ENCODE measurements at regions not wholly inside any gene's neighbourhood (a gene's known extent, or its start where the extent isn't known, plus 50 kb on each side); places are given as distances from the start of the nearest gene placed in this dataset.
"Not testable (repeated sequence)": the region's sequence is repeated elsewhere in the genome, so short reads cannot be mapped to it uniquely, and the experiment has no call there.

DNA sequence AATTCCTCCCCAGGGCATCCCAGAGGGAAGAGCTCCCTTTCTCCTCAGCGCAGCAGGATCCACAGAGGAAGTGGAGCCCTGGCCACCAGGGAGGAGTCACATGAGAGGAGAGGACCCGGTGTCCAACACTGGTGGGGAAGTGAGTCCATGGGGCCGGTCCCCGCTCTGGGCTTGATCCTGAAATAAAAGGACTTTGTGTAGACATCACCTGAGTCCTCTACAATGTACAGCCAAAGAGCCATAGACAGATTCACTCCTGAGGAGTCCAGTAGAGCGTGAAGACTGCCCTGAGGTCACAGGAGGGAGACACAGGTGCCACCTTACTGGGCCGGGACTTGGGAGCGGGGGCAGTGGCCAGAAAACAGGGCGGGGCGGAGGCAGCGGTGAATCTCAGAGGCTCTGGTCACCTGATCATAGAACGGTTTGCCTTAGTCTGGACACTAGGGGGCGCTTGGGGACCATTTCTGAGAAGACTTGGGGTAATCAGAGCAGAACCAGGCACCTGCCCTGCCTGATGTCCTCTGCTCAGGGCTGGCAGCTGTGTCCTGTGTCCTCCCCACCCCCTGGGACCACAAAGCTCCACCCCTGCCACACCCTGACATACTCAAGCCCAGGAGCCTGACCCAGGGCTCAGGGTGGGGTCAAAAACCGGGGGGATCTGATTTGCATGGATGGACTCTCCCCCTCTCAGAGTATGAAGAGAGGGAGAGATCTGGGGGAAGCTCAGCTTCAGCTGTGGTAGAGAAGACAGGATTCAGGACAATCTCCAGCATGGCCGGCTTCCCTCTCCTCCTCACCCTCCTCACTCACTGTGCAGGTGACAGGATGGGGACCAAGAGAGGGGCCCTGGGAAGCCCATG lies 112.7 kb downstream of the VPREB1 start:
- Mint-ChIP-seq H3K36me3 (no peaks in the 10 kb centered on the region), H3K4me3 (no peak overlapping the region), H3K9me3 (ENCODE audit: low read depth) (no peaks in the 10 kb centered on the region), H3K4me1 (ENCODE audit: low read depth) (no peaks in the 10 kb centered on the region), H3K27ac (no peak overlapping the region), H3K27me3 (peaks cover 23% of the 10 kb centered on the region)

DNA sequence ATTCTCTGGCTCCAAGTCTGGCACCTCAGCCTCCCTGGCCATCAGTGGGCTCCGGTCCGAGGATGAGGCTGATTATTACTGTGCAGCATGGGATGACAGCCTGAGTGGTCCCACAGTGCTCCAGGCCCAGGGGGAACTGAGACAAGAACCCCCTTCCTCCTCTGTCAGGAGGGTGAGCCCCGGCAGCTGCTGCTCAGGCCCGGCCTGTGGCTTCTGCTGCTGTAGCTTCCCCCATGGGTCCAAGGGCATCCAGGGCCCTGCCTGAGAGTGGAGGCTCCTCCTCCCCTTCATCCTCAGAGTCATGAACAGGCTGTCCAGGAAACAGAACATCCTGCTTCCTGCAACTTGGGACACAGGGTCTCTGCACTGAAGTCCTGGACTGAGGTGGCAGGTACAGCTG lies 113.6 kb downstream of the VPREB1 start:
- no peaks in the 10 kb centered on the region for H3K36me3 Mint-ChIP-seq
- H3K27ac Mint-ChIP-seq = no peak overlapping the region
- H3K4me3 Mint-ChIP-seq = no peak overlapping the region
- no peaks in the 10 kb centered on the region for H3K4me1 Mint-ChIP-seq (ENCODE audit: low read depth)
- H3K9me3 Mint-ChIP-seq (ENCODE audit: low read depth) = no peaks in the 10 kb centered on the region
- peaks cover 25% of the 10 kb centered on the region for H3K27me3 Mint-ChIP-seq

DNA sequence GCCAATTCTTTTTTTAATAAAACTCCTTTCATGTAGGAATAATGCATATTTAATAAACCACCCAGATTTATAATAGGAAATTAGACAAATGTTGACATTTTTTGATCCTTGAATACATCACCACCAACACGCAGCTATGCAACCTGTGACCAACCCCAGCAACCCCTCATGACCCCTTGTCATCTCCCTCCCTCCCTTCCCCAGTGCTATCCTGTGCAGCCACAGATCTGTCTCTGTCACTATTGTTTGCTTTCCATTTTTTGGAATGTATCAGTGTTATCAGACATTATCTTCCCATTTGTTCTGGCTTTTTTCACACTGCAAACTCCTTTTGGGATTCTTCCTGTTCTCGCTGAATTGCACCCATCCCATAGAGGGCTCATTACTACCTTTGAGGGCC lies 114.1 kb downstream of the VPREB1 start:
- no peaks in the 10 kb centered on the region for H3K9me3 Mint-ChIP-seq (ENCODE audit: low read depth)

DNA sequence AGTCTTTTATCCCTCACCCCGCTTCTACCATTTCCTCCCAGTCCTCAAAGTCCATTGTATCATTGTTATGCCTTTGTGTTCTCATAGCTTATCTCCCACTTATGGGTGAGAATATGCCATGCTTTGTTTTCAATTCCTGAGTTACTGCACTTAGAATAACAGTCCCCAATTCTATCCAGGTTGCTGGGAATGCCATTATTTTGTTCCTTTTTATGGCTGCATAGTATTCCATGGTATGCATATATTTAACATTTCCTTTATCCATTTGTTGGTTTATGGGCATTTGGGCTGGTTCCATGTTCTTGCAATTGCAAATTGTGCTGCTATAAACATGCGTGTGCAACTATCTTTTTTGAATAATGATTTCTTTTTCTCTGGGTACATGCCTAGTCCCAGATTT lies 114.9 kb downstream of the VPREB1 start:
- H3K27ac Mint-ChIP-seq = no peak overlapping the region
- H3K4me1 Mint-ChIP-seq (ENCODE audit: low read depth) = no peaks in the 10 kb centered on the region
- no peaks in the 10 kb centered on the region for H3K36me3 Mint-ChIP-seq
- peaks cover 21% of the 10 kb centered on the region for H3K27me3 Mint-ChIP-seq
- H3K9me3 Mint-ChIP-seq (ENCODE audit: low read depth) = no peaks in the 10 kb centered on the region
- H3K4me3 Mint-ChIP-seq = no peak overlapping the region

More for the DNA sequence above, 114.1 kb downstream of the VPREB1 start:
- no peak overlapping the region for H3K4me3 Mint-ChIP-seq
- H3K27ac Mint-ChIP-seq = no peak overlapping the region
- no peaks in the 10 kb centered on the region for H3K4me1 Mint-ChIP-seq (ENCODE audit: low read depth)
- H3K36me3 Mint-ChIP-seq = no peaks in the 10 kb centered on the region
- H3K27me3 Mint-ChIP-seq = peaks cover 22% of the 10 kb centered on the region

DNA sequence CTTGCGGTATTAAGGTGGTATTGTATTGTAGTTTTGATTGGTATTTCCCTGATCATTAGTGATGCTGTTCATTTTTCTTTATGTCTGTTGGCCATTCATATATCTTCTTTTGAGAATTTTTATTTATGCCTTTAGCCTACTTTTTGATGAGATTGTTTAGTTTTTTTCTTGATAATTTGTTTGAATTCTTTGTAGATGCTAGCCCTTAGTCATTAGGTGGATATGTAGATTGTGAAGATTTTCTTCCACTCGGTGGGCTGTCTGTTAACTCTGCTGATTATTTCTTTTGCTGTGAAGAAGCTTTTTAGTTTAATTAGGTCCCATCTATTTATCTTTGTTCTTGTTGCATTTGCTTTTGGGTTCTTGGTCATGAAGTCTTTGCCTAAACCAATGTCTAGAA lies 115.4 kb downstream of the VPREB1 start:
- Mint-ChIP-seq H3K27me3 (peaks cover 17% of the 10 kb centered on the region), H3K9me3 (ENCODE audit: low read depth) (no peaks in the 10 kb centered on the region), H3K4me1 (ENCODE audit: low read depth) (no peaks in the 10 kb centered on the region), H3K4me3 (no peak overlapping the region), H3K27ac (no peak overlapping the region), H3K36me3 (no peaks in the 10 kb centered on the region)

DNA sequence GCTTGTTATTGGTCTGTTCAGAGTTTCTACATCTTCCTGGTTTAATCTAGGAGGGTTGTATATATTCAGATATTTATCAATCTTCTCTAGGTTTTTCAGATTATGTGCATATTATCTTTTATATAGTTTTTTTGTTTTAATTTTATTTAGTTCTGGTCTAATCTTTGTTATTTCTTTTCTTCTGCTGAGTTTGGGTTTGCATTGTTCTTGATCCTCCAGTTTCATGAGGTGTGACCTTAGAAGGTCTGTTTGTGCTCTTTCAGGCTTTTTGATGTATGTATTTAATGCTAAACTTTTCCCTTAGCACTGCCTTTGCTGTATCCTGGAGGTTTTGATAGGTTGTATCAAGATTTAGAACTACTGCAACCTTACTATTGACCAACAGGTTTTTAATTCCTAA lies 117.7 kb downstream of the VPREB1 start:
- no peaks in the 10 kb centered on the region for H3K4me1 Mint-ChIP-seq (ENCODE audit: low read depth)
- H3K36me3 Mint-ChIP-seq = no peaks in the 10 kb centered on the region
- H3K9me3 Mint-ChIP-seq (ENCODE audit: low read depth) = no peaks in the 10 kb centered on the region
- no peak overlapping the region for H3K4me3 Mint-ChIP-seq
- H3K27ac Mint-ChIP-seq = no peak overlapping the region
- H3K27me3 Mint-ChIP-seq = peaks cover 15% of the 10 kb centered on the region

DNA sequence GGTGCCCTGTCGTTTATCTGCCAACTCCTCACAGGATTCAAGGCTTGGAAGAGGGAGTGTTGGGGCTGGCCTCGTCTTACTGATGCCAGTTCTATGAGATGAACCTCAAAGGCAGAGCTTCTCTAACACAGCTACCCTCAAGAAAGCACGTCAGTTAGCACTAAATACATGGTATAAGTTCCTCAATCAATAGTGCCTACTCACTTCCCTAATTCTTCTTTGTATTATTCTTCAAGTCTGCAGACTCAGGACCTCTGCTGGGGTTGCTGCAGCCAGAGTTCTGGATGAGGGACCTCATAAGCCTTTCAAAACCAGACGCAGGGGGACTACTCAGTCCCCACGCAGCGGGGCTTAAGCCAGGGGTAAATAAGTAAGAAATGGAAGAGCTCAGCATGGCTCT lies 118.3 kb downstream of the VPREB1 start:
- peaks cover 20% of the 10 kb centered on the region for H3K27me3 Mint-ChIP-seq
- H3K4me3 Mint-ChIP-seq = no peak overlapping the region
- no peak overlapping the region for H3K27ac Mint-ChIP-seq

DNA sequence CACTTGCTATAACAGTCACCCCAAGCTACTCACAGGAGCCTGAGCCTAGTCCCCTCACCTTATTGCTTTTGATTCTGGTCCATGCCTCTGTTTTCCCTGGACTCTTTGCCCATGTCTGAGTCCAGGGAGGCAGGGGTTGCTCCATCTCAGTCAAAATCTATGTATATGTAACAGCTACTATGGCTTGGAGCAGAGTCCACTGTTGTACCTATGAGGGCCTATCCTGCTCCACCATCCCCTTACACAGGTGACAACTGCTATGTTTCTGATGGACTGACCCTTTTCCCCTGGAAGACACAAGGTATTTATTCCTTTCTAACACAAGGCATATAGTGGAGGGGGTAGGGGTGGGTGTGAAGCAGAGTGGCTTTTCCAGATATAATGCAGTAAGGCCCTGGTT lies 119.6 kb downstream of the VPREB1 start:
- Mint-ChIP-seq H3K27me3 (peaks cover 21% of the 10 kb centered on the region), H3K4me1 (ENCODE audit: low read depth) (no peaks in the 10 kb centered on the region), H3K4me3 (no peak overlapping the region), H3K9me3 (ENCODE audit: low read depth) (no peaks in the 10 kb centered on the region), H3K36me3 (no peaks in the 10 kb centered on the region), H3K27ac (no peak overlapping the region)

More for the DNA sequence above, 118.3 kb downstream of the VPREB1 start:
- H3K36me3 Mint-ChIP-seq = no peaks in the 10 kb centered on the region
- no peaks in the 10 kb centered on the region for H3K9me3 Mint-ChIP-seq (ENCODE audit: low read depth)
- H3K4me1 Mint-ChIP-seq (ENCODE audit: low read depth) = no peaks in the 10 kb centered on the region

DNA sequence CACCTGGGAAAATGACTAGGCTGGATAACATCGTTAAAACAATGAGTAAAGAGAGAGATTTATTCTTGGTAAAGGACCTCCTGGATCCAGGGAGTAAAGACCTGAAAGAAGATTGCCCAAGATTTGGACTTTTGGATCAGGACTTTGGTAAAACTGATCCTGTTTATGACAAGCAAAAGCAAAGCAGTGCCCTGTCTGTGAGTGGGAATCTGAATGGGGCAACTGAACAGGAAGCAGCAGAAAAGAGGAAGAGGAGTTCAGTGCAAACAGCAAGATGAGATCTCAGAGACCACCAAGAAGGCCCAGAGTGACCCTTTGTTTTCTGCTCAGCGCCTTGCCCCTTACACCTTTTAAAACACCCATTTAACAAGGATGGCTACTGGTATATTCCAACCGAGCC lies 122.0 kb downstream of the VPREB1 start:
- no peak overlapping the region for H3K4me3 Mint-ChIP-seq
- peaks cover 16% of the 10 kb centered on the region for H3K27me3 Mint-ChIP-seq
- H3K4me1 Mint-ChIP-seq (ENCODE audit: low read depth) = no peaks in the 10 kb centered on the region
- H3K36me3 Mint-ChIP-seq = no peaks in the 10 kb centered on the region
- H3K27ac Mint-ChIP-seq = no peak overlapping the region
- no peaks in the 10 kb centered on the region for H3K9me3 Mint-ChIP-seq (ENCODE audit: low read depth)

DNA sequence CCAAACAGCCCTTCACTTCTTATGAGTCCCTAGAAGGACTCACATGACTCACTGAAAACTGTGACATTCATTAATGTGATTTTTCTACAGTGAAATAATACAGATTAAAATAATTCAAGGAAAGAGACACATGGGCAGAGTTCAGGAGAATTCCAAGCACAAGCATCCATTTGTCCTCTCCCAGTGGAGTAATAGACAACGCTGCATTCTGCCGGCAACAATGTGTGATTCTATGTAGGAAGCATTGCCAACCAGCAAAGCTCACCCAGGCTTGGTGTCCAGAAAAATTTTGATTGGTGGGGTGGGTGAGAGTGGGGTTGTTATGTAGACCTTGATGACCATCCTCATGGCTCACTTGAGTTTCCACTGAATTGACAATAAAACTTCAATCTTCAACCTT lies 123.9 kb downstream of the VPREB1 start:
- H3K9me3 Mint-ChIP-seq (ENCODE audit: low read depth) = no peaks in the 10 kb centered on the region
- no peak overlapping the region for H3K4me3 Mint-ChIP-seq
- no peak overlapping the region for H3K27ac Mint-ChIP-seq
- no peaks in the 10 kb centered on the region for H3K36me3 Mint-ChIP-seq
- H3K27me3 Mint-ChIP-seq = peaks cover 20% of the 10 kb centered on the region
- no peaks in the 10 kb centered on the region for H3K4me1 Mint-ChIP-seq (ENCODE audit: low read depth)

DNA sequence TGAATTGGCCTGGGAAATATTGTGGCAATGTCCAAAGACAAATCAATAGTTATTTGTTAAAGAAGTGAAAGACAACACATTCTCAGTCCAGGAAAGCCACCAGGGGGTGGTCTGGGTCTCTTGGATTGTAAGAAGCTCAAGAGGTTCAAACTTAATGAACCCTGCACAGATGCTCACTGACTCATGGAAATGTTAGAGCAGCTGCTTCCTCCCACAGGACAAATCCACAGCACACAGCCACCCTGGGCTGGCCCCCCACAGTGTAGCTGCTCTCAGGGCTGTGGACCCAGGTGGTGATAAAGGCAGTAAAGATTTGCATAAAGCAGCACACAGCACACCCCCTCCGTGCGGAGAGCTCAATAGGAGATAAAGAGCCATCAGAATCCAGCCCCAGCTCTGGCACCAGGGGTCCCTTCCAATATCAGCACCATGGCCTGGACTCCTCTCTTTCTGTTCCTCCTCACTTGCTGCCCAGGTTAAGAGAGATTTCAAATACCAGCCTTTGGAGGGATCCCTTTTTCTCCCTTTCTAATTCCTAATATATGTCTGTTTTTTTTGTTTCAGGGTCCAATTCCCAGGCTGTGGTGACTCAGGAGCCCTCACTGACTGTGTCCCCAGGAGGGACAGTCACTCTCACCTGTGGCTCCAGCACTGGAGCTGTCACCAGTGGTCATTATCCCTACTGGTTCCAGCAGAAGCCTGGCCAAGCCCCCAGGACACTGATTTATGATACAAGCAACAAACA lies 124.8 kb downstream of the VPREB1 start:
- H3K9me3 Mint-ChIP-seq (ENCODE audit: low read depth); H3K4me3 Mint-ChIP-seq; H3K27ac Mint-ChIP-seq; H3K4me1 Mint-ChIP-seq (ENCODE audit: low read depth); H3K36me3 Mint-ChIP-seq: not testable (repeated sequence)
- H3K27me3 Mint-ChIP-seq = peaks cover 20% of the 10 kb centered on the region

DNA sequence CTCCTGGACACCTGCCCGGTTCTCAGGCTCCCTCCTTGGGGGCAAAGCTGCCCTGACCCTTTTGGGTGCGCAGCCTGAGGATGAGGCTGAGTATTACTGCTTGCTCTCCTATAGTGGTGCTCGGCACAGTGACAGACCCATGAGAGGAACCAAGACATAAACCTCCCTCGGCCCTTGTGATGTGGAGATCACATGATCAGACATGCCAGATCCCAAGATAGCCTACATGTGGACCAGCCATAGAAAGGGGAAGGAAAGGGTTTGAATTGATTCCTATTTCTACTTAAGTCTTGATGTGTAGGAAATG lies 125.3 kb downstream of the VPREB1 start:
- H3K4me1 Mint-ChIP-seq (ENCODE audit: low read depth) = no peaks in the 10 kb centered on the region
- H3K27me3 Mint-ChIP-seq = peaks cover 19% of the 10 kb centered on the region
- H3K27ac Mint-ChIP-seq = no peak overlapping the region
- H3K36me3 Mint-ChIP-seq = no peaks in the 10 kb centered on the region
- no peak overlapping the region for H3K4me3 Mint-ChIP-seq
- H3K9me3 Mint-ChIP-seq (ENCODE audit: low read depth) = no peaks in the 10 kb centered on the region

DNA sequence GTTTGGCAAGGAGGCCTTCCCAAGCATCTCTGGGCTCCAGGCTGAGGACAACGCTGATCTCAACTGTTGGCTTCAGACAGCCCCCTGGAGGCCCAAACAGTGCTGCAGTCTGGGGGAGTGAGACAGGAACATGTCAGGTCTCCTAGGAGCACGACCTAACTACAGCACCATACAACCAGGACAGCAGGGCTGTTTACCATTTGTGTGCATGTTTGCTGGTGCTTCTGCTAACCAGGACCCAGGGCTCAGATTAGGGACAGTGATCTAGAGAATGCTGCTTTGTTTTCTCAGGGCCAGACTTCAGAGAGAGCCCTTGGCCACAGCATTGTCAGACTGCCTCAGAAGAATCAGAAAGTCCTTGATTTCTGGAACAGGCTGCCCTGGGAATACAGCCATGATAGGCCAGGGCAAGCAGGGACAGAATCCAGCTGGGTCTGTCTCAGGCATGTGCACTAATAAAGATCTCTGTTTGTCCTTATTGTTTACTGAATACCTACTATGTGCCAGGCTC lies 126.5 kb downstream of the VPREB1 start:
- no peaks in the 10 kb centered on the region for H3K4me1 Mint-ChIP-seq (ENCODE audit: low read depth)
- no peaks in the 10 kb centered on the region for H3K36me3 Mint-ChIP-seq
- H3K4me3 Mint-ChIP-seq = no peak overlapping the region
- no peak overlapping the region for H3K27ac Mint-ChIP-seq
- H3K27me3 Mint-ChIP-seq = peaks cover 25% of the 10 kb centered on the region
- H3K9me3 Mint-ChIP-seq (ENCODE audit: low read depth) = no peaks in the 10 kb centered on the region

DNA sequence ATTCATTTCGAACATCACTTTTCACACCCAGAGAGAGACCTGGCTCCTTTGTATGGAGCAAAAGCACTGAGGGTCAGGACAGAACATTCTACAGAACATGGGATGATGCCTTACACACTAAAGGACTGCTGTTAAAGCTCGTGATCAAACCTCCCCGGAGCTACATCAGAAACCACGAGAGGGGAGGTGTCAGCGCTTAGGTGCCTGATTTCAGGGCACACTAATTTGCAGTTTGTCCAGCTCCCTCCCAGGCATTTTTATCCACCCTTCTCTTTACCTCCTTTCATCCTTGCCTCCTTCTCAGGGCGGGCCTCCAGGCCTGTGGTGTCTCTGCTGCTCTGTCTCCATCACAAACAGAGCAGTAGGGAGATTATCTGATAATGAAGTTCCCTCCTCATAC lies 127.5 kb downstream of the VPREB1 start:
- Mint-ChIP-seq H3K9me3 (ENCODE audit: low read depth) (no peaks in the 10 kb centered on the region), H3K4me1 (ENCODE audit: low read depth) (no peaks in the 10 kb centered on the region), H3K27me3 (peaks cover 22% of the 10 kb centered on the region), H3K4me3 (no peak overlapping the region), H3K27ac (no peak overlapping the region), H3K36me3 (no peaks in the 10 kb centered on the region)

DNA sequence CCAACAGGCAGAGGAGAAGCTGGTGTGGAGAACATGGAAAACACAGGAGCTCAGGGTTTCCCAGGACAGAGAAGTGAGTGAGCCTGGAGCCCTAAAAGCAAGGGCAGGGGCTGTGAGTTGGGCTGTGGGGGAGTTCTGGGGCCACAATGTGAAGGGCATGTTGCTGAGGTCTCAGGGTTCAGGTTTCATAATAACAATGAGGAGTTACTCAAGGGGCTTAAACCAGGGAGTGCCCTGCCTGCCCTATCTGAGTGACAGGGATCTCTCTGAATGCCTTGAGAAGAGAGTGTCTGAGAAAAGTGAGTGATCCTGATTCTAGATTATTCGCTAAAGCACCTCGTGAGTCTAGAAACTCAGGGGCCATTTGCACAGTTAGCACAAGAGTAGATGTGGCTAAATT lies 129.6 kb downstream of the VPREB1 start:
- no peak overlapping the region for H3K27ac Mint-ChIP-seq
- no peaks in the 10 kb centered on the region for H3K36me3 Mint-ChIP-seq
- no peaks in the 10 kb centered on the region for H3K9me3 Mint-ChIP-seq (ENCODE audit: low read depth)
- no peaks in the 10 kb centered on the region for H3K4me1 Mint-ChIP-seq (ENCODE audit: low read depth)
- H3K27me3 Mint-ChIP-seq = peaks cover 16% of the 10 kb centered on the region
- no peak overlapping the region for H3K4me3 Mint-ChIP-seq

Data from activated naive CD8-positive, alpha-beta T cell (primary cell).